ENCODE measurements at regions not wholly inside any gene's neighbourhood (a gene's known extent, or its start where the extent isn't known, plus 50 kb on each side); places are given as distances from the start of the nearest gene placed in this dataset.

DNA sequence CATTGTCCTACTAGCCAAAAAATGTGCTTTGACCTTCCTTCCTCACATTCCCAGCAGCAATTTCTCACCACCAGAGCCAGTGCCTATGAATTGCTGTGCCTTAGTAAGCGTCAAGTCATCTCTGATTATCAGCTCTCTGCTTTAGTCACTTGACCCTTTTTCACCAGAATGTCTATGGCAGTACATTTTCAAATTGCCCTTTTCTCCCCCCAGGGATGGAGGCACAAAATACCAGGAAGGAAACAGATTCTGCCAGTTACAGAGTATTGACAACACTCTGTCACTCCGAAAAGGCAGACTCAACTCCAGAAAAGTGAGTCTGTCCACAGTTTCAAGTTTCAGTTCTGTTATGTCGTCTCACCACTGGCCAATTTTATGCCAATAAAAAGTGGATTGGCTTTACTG, 167.4 kb downstream of the TNFSF18 start:
- Histone ChIP-seq H2BK20ac (ENCODE audit: low read depth, low read length) (peak overlapping the region; percentile 39; the same call in 1 of the 2 replicates), H3K4me1 (ENCODE audit: control insufficient read depth, insufficient read depth, low read length) (peaks cover 11% of the 10 kb centered on the region), H3K18ac (ENCODE audit: low read depth, low read length) (no peak overlapping the region), H3K23ac (ENCODE audit: low read depth, low read length) (no peak overlapping the region), H3K79me1 (ENCODE audit: low read depth in 1 of 2, low read length in 2 of 2) (no peaks in the 10 kb centered on the region), H3K14ac (replicated peaks; ENCODE audit: low read depth, low read length) (peak overlapping the region; percentile 35; the same call in 1 of the 2 replicates), H4K20me1 (ENCODE audit: insufficient read depth, low read length) (no peaks in the 10 kb centered on the region), H2BK15ac (ENCODE audit: low read depth, low read length) (peak overlapping the region; percentile 49; the same call in 1 of the 3 replicates), H4K91ac (ENCODE audit: insufficient read depth, low read depth, low read length) (peak overlapping the region; percentile 42; the same call in 1 of the 2 replicates), H3K36me3 (ENCODE audit: control insufficient read depth, insufficient read depth, low read length) (no peaks in the 10 kb centered on the region), H3K4ac (ENCODE audit: low read depth, low read length) (peak overlapping the region; percentile 30), H3K27me3 (ENCODE audit: control insufficient read depth, insufficient read depth, low read length) (no peaks in the 10 kb centered on the region), H3K9me3 (ENCODE audit: control insufficient read depth, insufficient read depth, low read length) (no peaks in the 10 kb centered on the region), H2AFZ (replicated peaks; ENCODE audit: low read length, poor library complexity) (peak overlapping the region; percentile 6), H3K56ac (ENCODE audit: extremely low read depth, insufficient read depth, low read length) (no peak overlapping the region), H3K4me3 (ENCODE audit: insufficient read depth, low read depth, low read length) (no peak overlapping the region), H2AK9ac (replicated peaks; ENCODE audit: low read depth, low read length, poor library complexity) (no peak overlapping the region), H3K9ac (ENCODE audit: low read depth, low read length) (no peak overlapping the region), H2AK5ac (ENCODE audit: low read depth, low read length) (peak overlapping the region; percentile 90; the same call in 1 of the 2 replicates), H3K27ac (ENCODE audit: insufficient read depth, low read length) (no peak overlapping the region), H3K9me1 (ENCODE audit: insufficient read depth, low read length) (peaks cover 7% of the 10 kb centered on the region; the same call in 1 of the 2 replicates), H4K8ac (ENCODE audit: low read depth in 2 of 2, low read length in 2 of 2) (0 out of 4 replicates have a peak overlapping the region, but pooled peaks of 1 of the 2 experiments have one; percentile 44), H4K5ac (ENCODE audit: low read depth, low read length) (no peak overlapping the region), H2BK120ac (ENCODE audit: low read depth, low read length) (peak overlapping the region; percentile 9; the same call in 1 of the 2 replicates), H3K4me2 (ENCODE audit: low read depth, low read length) (no peak overlapping the region), H2BK5ac (ENCODE audit: low read depth, low read length, poor library complexity, severe bottlenecking) (no peak overlapping the region)
- DNase-seq, result no peak
- ChIA-PET CTCF (no interaction called here), POLR2A (ENCODE audit: unreplicated experiment) (no interaction called here)
- in situ Hi-C loops (cut with MboI; ENCODE audit: low sequenced_read_pairs) (no loop called here), intact Hi-C loops (cut with micrococcal nuclease) (no loop called here), dilution Hi-C loops (cut with HindIII; ENCODE audit: low sequenced_read_pairs, unreplicated experiment) (no loop called here)
- BruUV-seq (replicated peaks), result no TSS peak
- no peak for TF ChIP-seq MAFK (IDR thresholded peaks at IDR 0.05; ENCODE audit: low read depth, low read length)
- WGBS, 2 experiments (ENCODE audit: extremely low coverage in 2 of 2, insufficient read length in 1 of 2), result 100% methylated on average over 2 of the region's 3 CpGs; no CpG with 5 or more reads in 1 of the 2 experiments
- no peak for ATAC-seq (ENCODE audit: low read depth)

All from IMR-90 (cell line).